Breast epithelium (tissue), 4 donors: ENCODE measurements at regions not wholly inside any gene's neighbourhood (a gene's known extent, or its start where the extent isn't known, plus 50 kb on each side); places are given as distances from the start of the nearest gene placed in this dataset.

Experiments used
- DNase-seq, 2 donors: peaks; one replicate each; pipeline ENCODE4 v3.0.0-alpha.2; 2019; ENCODE audit warnings: low spot score in 2 of 2
- H3K27ac ChIP-seq, 2 donors: fragments of 200-600 bp; sonication (generic) in 1 of 2; one replicate each; pipeline ENCODE4 v1.5.1; 2016 to 2019; ENCODE audit warnings: mild to moderate bottlenecking in 1 of 2
- H3K27me3 ChIP-seq, 2 donors: fragments of 200-600 bp; sonication (generic) in 1 of 2; one replicate each; pipeline versions ENCODE4 v1.5.1 to v1.6.0; 2017 to 2019; ENCODE audit warnings: control low read depth in 1 of 2, mild to moderate bottlenecking in 1 of 2
- H3K36me3 ChIP-seq: fragments of 200-600 bp; one replicate; pipeline ENCODE4 v1.5.1; 2019
- H3K4me1 ChIP-seq, 2 donors: fragments of 200-600 bp; sonication (generic); one replicate each; pipeline ENCODE4 v1.5.1; 2016 to 2019; ENCODE audit warnings: control low read depth in 1 of 2
- H3K4me3 ChIP-seq, 3 donors: fragments of 200-600 bp; sonication (generic); 1 replicate in 2 of 3; 2 replicates in 1 of 3; pipeline ENCODE4 v1.5.1; 2016 to 2019; ENCODE audit warnings: mild to moderate bottlenecking in 3 of 3, moderate library complexity in 2 of 3
- H3K9me3 ChIP-seq, 2 donors: fragments of 200-600 bp; sonication (generic) in 1 of 2; one replicate each; pipeline ENCODE4 v1.5.1; 2016 to 2019; ENCODE audit warnings: control low read depth in 1 of 2
- CTCF ChIP-seq, 3 donors: fragments of 450-650 bp; IDR thresholded peaks; one replicate each; pipeline ENCODE4 v1.5.1; 2016 to 2017; ENCODE audit warnings: antibody characterized with exemption in 3 of 3, mild to moderate bottlenecking in 3 of 3, moderate library complexity in 3 of 3
- POLR2A ChIP-seq: fragments of 450-650 bp; IDR thresholded peaks from one replicate; pipeline ENCODE4 v1.6.1; 2016; ENCODE audit warnings: antibody characterized with exemption, mild to moderate bottlenecking, moderate library complexity
- POLR2AphosphoS5 ChIP-seq, 3 donors: sonication (generic); formaldehyde crosslinking; IDR thresholded peaks; one replicate each; pipeline ENCODE4 v1.6.1; 2017; ENCODE audit warnings: antibody characterized with exemption in 3 of 3
- intact Hi-C: fragments of 100-400 bp; cut with DNase I; formaldehyde crosslinking; loops from one replicate; pipeline ENCODE4 v1.15.1; 2023; ENCODE audit warnings: low total_unique reads

GRCh38 chr6:56318851-56319250, 71.5 kb upstream of the COL21A1 start:
- no peak for DNase-seq

GRCh38 chr6:56314683-56315523, 67.5 kb upstream of the COL21A1 start:
- TF ChIP-seq POLR2AphosphoS5 (IDR thresholded peaks at IDR 0.05) (no peak), CTCF (IDR thresholded peaks at IDR 0.05) (peak; percentile 26 to 43 (median 40))
- DNase-seq, result no peak

More at GRCh38 chr6:56318851-56319250, 71.5 kb upstream of the COL21A1 start:
- TF ChIP-seq POLR2AphosphoS5 (IDR thresholded peaks at IDR 0.05), result no peak
- TF ChIP-seq POLR2A, result no peak
- no peak for TF ChIP-seq CTCF (IDR thresholded peaks at IDR 0.05)
- no peaks in the 10 kb centered on the region for H3K36me3 ChIP-seq
- no peak overlapping the region for H3K27ac ChIP-seq
- intact Hi-C loops, result no loop called here
- H3K4me3 ChIP-seq, result no peak overlapping the region
- H3K4me1 ChIP-seq, result no peaks in the 10 kb centered on the region
- no peaks in the 10 kb centered on the region for H3K9me3 ChIP-seq
- H3K27me3 ChIP-seq, result no peaks in the 10 kb centered on the region

GRCh38 chr6:56311533-56312448, 64.4 kb upstream of the COL21A1 start:
- TF ChIP-seq POLR2A (no peak), POLR2AphosphoS5 (IDR thresholded peaks at IDR 0.05) (no peak), CTCF (IDR thresholded peaks at IDR 0.05) (no peak)
- H3K9me3 ChIP-seq, result no peaks in the 10 kb centered on the region
- H3K4me3 ChIP-seq, result no peak overlapping the region
- no peaks in the 10 kb centered on the region for H3K27me3 ChIP-seq
- H3K4me1 ChIP-seq, result no peaks in the 10 kb centered on the region
- no peak for DNase-seq
- no peaks in the 10 kb centered on the region for H3K36me3 ChIP-seq
- intact Hi-C loops, result no loop called here
- no peak overlapping the region for H3K27ac ChIP-seq

More at GRCh38 chr6:56314683-56315523, 67.5 kb upstream of the COL21A1 start:
- H3K4me1 ChIP-seq, result no peaks in the 10 kb centered on the region
- H3K4me3 ChIP-seq, result no peak overlapping the region
- no peaks in the 10 kb centered on the region for H3K9me3 ChIP-seq
- H3K36me3 ChIP-seq, result no peaks in the 10 kb centered on the region
- H3K27me3 ChIP-seq, result no peaks in the 10 kb centered on the region
- intact Hi-C loops, result no loop called here
- no peak overlapping the region for H3K27ac ChIP-seq

GRCh38 chr6:56311061-56311460, 63.7 kb upstream of the COL21A1 start:
- no peak overlapping the region for H3K4me3 ChIP-seq
- intact Hi-C loops, result no loop called here
- no peak for TF ChIP-seq POLR2A
- no peak for TF ChIP-seq POLR2AphosphoS5 (IDR thresholded peaks at IDR 0.05)
- TF ChIP-seq CTCF (IDR thresholded peaks at IDR 0.05), result no peak
- H3K4me1 ChIP-seq, result no peaks in the 10 kb centered on the region
- no peaks in the 10 kb centered on the region for H3K9me3 ChIP-seq
- H3K27ac ChIP-seq, result no peak overlapping the region
- H3K36me3 ChIP-seq, result no peaks in the 10 kb centered on the region
- no peaks in the 10 kb centered on the region for H3K27me3 ChIP-seq
- no peak for DNase-seq

- H3K36me3 ChIP-seq, result no peaks in the 10 kb centered on the region
- H3K4me3 ChIP-seq, result no peak overlapping the region
- TF ChIP-seq CTCF (IDR thresholded peaks at IDR 0.05) (no peak), POLR2A (no peak), POLR2AphosphoS5 (IDR thresholded peaks at IDR 0.05) (no peak)
- intact Hi-C loops, result no loop called here
- no peaks in the 10 kb centered on the region for H3K4me1 ChIP-seq
- no peak for DNase-seq
- H3K27ac ChIP-seq, result no peak overlapping the region
- no peaks in the 10 kb centered on the region for H3K27me3 ChIP-seq
- H3K9me3 ChIP-seq, result no peaks in the 10 kb centered on the region
These were observed 62.9 kb upstream of the COL21A1 start for GRCh38 chr6:56310241-56310640.
